ENCODE measurements at regions not wholly inside any gene's neighbourhood (a gene's known extent, or its start where the extent isn't known, plus 50 kb on each side); places are given as distances from the start of the nearest gene placed in this dataset.
"Not testable (repeated sequence)": the region's sequence is repeated elsewhere in the genome, so short reads cannot be mapped to it uniquely, and the experiment has no call there.

DNA sequence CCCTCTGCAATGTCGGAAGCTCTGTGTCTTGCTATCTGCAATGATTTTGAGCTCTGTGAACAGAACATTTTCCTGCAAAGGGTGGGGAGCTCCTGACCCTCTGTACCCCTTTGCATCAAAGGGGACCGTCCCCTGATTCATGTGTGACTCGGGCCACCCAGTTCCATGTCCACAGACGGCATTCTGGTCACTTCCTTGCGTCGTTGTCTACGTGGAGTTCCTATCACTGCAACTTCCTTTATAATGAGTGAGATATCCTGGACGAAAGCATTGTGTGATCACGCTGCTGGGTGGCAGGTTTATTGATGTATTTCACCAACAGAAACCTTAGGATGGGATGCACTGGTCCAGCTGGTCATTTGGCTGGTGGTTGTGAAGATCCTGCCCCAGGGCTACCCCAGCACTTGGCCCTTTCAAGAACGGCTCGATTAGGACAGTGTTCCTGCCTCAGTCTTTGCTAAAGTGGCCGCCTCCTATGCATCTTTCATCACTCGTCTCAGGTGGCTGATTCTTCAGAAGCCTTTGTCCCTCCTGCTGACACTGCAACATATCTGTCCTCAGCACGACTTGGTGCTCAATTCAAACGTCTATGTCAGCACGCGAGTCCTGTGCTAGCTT lies 202.7 kb downstream of the ACKR3 start:
- no peak for DNase-seq (ENCODE audit: low read depth)

DNA sequence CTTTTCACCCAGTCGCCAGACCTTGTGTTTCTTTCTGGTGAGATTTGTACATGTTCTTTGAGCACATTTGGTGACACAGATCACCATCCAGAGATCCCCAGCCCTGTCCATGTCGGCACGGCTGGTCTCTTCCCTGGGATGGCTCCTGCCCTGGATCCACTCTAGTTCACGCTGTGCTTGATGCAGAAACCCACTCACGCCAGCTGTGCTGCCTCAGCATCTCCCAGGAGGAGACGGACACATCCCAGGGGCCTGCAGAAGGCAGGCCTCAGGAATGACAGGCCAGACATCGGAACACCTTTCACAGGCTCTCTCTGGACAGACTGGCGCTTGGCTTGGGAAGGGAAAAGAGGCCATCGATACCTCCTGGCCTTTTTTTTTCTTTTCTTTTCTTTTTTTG lies 203.6 kb downstream of the ACKR3 start:
- no peak for DNase-seq (ENCODE audit: low read depth)

DNA sequence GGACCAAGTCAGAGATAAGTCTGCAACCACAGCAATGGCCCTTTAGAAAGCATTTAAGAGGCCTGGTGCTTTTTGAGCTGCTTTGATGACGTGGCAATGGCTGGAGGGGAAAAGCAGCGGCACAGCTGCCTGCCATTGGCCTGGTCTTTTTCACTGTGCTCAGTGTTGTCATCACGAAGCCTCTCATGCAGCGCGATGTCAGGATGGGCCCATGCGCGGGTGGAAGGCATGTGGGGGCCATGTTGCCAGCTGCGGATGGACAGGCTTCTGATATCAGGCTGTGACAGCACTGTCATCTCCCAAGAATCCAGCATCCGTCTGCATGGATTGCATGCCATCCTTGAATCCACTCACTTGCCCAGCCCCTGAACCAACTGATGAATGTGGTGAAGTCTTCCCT lies 204.5 kb downstream of the ACKR3 start:
- DNase-seq (ENCODE audit: low read depth), result no peak

DNA sequence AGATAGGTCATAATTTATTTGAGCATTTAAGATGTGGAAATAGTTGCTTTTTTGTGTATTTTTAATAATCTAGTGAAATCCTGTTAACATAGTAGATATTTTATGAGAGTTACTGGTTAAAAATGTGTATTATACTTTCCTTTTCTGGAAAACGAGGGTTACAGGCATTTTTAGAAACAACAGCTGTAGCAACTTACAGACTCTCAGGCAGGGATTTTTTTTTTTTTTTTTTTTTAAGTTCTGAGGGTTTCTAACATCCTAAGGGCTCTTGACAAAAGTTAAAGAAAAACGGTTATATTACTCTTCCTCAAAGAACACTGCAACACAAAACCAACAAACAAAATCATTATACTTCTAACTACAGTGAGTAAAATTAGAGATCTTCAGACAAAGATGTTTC lies 205.9 kb downstream of the ACKR3 start:
- no peak for DNase-seq (ENCODE audit: low read depth)

DNA sequence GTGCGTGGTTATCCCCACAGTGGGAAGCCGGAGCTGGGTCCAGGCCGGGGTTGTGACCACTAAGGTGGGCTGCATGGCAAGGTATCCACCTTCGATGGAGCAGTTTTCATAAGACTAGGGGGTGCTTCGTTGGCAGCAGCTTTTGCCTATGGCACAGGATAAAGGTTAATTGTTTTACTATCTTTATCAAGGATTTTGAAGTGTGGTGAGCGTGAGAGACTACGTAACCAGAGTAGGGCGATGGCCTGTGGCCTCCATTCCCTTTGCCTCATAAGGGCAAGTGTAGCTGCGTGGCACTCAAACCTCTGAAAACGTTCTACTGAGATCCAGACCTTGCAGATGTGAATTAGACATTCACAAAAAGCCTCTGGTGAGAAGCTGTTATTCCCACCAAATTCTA lies 206.6 kb downstream of the ACKR3 start:
- no peak for DNase-seq (ENCODE audit: low read depth)

DNA sequence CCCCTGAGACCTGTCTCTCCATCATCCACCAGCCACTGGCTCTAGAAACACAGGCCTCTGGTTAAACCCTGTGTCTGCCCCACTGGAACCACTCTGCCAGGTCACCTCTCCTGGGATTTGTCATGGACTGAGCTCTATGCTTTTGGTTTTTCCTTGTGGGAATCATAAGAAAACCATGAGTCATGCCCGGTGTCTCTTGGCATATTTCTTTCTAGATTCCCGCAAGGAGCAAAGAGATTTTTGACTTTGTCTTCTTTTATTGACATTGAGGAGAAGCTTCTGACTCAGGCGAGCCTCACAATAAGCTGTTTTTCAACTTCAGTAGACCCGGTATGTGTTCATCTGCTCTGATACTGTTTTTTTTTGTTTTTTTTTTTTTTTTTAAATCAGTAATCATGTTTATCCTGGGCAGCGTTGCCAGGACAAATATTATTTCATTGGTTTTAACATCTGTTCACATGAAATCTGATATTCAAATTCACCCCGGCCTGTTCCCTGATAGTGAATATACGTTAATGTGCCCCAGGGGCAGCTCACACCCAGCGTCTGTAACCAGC lies 207.1 kb downstream of the ACKR3 start:
- no peak for DNase-seq (ENCODE audit: low read depth)

DNA sequence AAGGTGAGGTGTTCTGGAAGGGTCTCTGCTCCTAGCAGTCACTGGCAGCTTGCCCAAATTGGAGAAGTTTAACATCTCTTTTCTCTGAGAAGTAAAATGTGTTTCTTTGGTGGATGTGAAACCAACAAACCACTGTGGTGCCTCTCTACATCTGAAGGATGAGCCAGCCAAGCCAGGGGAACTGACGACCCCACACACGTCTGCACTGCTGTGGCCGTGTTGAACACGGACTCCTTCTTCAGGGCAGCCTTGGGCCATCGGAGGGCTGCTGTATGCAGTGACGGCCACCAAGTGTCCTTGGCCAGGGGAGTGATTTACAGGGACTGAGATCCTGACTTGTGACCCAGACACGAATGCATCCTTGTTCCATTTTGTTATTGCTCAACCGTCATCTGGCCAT lies 207.8 kb downstream of the ACKR3 start:
- DNase-seq (ENCODE audit: low read depth), result no peak

DNA sequence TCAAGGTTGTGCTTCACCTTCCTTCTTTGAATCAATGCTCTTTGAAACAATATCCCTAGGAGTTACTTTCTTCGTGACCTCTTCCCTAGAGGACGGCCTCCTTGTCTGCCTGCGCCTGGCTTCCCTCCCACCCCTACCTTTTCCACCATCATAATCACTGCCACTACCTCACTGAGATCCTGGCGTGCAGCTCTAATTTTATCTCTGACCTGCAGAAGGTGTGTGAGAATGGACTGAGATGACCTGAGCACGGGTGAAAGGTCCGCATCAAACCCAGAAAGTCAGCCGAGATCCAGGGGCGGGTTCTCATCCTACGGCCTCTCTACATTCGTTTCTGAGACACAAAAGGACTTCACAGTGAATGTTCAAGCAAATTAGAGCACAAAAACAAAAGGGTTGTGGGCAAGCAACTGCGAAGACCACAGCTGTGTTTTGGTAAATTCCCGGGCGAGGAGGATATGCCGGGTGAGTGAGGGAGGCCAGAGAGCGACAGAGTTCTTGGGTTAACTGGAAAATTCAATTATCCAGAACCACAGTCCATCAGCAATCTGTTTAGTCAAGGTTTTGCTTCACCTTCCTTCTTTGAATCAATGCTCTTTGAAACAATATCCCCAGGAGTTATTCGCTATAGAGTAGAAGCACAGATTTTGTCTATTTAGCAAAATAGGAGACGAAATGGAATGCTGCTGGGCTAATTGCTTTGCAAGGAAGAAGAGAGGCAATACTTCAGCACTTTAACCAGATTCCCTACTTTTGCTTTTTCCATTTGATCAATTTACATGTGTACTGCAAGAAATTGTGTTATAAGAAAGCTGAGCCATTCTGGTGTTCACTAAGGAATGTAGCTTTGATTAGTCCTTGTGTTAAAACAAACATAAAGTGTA lies 212.6 kb downstream of the ACKR3 start:
- no peak for DNase-seq (ENCODE audit: low read depth)

DNA sequence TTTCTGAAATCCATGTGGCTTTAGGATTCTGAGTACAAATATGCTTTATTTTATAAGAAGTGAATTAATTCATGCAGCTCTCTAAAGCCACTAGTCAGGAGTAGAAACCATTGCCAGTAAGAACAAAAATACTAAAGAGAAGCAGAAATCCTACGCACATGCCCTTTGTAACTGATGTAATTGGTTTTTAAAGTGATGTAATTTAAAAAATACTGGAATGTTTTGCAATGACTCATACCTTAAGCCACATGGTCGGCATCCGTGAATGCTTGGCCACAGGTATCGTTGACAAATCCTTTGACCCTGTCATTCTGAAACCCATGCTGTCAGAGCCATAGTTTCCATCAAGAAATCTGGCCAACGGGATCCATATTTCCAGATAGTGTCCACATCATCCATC lies 213.3 kb downstream of the ACKR3 start:
- no peak for DNase-seq (ENCODE audit: low read depth)

DNA sequence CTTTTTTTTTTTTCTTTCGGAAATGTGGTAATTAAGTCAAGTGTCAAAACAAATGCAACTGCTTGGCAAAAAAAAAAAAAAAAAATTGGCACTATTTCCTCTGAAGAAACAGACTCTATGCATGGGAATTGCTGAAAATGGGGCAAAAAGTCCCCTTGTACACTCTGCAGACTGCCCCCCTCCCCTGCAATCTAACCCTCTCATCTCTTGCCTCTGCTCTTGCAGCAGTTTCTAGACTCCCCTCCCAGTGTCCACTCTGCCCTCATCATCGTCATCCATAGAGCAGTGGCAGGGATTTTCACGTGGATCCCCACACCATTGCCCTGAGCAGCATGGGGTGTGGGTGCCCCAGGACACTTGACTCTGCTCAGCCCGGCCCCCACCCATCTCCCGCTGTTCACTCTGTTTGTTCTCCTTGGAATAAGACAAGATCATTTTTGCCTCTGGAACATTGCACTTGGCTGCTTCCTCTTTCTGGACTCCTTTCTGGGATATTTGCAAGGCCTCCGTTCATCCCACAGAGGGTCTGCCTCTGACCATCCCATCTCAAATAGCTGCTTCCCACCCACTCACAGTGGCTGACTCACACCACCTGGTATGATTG lies 213.9 kb downstream of the ACKR3 start:
- no peak for DNase-seq (ENCODE audit: low read depth)

DNA sequence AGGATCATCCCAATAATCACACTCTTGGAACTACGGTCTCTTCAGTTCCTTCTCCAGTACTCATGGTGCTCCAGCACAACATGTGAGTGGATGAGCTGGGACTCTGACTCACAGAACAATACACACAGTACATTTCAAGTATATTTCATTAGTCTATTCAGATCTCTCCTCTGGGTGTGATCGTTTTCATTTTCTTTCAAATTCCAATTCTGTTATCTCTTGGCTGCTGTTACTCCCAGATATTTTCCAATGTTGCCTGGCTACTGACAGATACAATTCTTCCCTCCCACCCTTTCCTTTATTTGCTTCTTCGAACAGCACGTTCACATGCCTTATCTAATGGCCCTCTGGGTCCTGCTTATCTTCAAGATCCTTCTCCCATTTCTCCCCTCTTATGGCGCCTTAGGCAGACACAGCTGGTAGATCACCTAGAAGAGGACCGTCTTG lies 216.0 kb downstream of the ACKR3 start:
- no peak for DNase-seq (ENCODE audit: low read depth)

DNA sequence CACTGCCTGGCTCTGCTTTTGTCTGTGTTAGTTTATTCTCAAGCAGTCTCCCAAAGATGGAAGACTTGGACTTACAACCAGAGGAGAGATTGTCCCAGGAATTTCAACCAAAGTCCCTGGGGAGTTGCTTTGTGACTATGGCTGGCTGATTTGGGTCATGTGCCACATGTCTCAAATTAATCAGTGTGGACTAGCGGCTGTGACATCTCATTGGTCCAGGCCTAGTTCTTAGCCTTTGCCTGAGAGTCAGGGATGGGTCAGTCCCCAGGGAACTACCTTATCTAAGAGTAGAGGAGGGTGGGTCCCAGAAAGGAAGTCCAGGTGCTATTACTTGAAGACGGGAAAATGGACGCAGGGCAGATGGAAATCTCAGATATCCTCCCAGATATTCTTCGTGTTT lies 217.1 kb downstream of the ACKR3 start:
- DNase-seq (ENCODE audit: low read depth), result no peak

DNA sequence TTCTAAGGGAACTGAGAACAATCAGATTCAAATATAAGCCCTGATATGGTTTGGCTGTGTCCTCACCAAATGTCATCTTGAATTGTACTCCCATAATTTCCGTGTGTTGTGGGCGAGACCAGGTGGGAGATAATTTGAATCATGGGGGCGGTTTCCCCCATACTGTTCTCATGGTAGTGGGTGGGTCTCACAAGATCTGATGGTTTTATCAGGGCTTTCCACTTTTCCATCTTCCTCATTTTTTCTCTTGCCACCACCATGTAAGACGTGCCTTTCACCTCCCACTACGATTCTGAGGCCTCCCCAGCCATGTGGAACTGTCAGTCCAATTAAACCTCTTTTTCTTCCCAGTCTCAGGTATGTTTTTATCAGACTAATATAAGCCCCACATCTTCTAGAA lies 217.8 kb downstream of the ACKR3 start:
- not testable (repeated sequence) for DNase-seq (ENCODE audit: low read depth)

DNA sequence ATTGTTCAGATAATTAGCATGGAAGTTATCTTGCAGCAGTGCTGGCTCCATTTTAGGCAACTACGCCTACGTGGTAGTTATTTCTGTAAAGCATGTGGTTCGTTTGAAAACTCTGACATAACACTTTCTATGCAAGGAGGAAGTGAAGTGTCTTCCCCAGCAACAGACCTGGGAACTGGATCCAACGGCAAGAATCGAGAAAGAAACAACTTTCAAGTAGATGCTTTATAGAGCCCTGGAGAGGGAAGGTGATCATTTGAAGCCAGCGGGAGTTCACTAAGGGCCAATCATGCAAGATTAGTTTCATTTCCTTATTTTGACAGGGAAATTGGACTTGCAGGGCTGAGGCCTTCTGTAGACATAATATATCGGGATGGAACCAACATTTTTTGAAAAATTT lies 218.3 kb downstream of the ACKR3 start:
- DNase-seq (ENCODE audit: low read depth), result no peak

DNA sequence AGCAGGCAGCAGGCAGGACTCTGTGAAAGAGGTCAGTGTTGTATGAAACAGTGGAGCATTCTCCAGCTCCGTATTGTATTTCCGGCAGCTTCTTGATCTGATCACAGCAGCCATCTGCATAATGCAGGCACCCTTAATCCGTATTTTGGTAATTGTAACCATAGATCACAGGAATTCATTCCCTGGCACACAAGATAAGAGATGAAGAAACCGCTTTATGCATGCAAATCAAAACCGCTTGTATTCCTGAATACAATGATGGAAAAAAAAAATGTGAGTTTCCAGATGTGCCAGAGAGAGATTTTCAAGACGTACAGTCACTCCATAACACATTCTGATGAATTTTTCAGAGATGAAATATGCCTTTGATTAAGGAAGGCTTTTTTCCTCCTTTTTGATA lies 221.3 kb downstream of the ACKR3 start:
- no peak for DNase-seq (ENCODE audit: low read depth)

DNA sequence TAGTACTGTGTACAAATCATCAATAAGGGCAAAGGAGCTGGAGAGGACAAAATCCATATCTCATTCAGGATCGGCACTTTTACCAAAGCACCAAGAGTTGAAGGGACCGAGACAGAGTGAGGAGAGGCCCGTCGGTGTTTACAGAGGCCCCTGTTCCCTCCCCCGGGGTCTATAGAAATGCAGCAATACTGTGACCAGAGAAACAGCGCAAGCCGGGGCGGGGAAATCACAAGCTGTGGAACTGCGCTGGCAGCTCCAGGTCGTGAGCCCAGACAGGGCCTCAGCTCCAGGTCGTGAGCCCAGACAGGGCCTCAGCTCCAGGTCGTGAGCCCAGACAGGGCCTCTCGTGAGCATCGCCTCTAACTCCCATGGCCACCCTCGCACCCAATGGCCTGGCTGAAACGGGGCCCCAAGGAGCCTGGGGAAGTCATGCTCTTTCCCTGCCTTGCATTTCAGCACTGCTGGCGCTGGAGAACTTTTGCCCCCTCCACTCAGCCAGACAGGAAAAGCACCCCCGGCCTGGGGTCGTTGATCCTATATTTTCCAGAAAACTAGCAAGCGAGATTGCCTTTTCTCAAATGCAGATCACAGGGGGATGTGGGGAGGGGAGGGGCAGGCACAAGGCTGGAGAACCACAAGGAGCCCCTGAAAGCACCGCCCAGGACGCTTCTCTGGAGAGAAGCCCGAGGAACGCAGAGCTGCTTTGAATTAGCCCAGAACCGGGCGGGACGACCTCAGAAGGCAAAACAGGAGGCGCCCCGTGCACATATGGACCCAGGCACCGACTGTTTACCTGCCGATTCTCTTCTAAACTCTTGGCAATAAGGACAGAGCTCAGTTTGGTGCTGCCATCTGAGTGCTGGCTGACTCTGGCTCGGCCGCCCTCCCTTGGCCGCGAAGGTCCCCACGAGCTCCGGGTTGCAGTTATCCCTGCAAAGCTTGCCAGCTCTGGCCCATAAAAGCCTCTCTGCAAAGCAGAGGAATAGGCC lies 223.7 kb downstream of the ACKR3 start:
- DNase-seq (ENCODE audit: low read depth), result no peak

DNA sequence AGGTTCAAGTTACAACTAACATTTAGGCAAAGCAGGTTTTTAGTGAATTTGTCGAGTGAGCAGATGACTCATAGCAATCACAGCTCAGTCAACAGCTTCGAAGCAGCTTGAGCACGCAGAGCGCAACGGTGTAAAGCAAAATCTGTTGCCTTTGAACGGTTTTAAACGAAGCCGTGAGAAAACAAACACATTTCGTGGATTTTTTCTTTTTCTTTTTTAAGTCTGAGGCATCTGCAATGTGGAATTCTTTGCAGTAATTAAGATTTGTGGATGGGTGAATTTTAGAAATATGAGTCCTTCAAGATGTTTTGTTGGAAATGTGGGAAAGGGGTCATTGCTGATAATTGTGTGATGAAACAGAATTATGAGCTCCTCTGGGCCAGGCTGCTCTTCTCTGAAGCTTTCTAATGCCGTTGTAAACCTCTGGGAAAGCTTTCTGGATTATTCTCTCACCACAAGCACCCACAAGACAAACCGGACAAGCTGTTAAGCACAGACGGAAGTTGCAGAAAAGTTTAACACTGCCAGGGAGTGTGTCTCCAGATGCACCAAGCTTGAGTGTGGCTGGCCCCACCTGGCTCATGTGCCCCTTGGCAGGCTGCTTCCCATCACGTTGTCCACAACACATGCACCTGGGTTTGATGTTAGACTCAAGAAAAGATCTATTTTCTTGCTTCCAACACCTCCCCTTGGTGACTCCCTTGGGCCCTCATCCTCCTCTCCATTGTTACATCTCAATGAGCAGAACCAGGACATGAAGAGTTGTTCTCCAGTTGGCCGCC lies 224.7 kb downstream of the ACKR3 start:
- no peak for DNase-seq (ENCODE audit: low read depth)

DNA sequence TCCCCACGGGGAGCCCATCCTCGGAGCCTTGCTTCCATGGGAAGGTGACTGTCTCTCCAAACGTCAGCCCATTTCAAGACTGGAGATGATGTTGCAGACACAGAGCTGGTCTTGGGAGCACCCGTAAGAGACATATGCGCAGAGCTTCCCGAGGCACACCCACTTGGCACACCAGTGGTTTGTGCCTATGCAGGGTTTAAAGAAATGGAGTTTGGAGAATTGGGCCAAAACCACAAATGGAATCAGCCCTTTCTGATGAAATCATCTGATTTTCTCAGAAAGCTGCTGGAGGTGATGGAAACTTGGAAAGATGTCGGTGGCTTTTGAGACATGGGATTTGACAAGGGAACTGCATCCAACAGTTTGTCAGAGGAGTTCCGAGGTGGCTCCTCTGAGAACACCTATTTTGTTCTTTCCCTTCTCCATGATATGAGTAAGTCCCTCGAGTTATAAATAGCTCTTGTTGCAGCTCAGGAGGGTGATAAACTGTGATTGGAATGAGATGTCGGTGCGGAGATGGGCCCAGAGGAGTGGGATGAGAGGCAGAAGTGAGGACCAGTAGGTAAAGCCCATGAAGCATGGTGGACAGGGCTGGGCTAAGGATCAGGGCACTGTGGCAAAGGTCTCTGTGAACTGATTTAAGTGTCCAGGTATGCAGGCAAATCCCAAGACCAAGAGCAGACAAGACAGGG lies 225.7 kb downstream of the ACKR3 start:
- DNase-seq (ENCODE audit: low read depth), result no peak

DNA sequence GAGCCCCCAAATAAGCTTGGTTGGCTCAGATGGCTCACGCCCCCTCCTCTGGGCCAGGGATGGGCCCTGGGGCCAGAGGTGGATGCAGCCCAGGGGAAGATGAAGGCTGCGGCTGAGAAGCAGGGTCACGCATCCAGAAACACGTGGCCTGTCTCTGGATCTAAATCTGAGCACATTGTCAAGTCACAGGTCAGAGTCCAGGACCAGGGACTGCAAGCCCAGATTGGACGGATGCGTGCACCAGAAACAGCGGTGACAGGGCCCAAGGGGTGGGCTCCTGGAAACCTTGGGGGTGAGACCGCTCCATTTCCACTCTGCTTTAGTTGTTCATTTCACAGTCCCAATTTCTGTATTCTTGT lies 226.2 kb downstream of the ACKR3 start:
- no peak for DNase-seq (ENCODE audit: low read depth)

DNA sequence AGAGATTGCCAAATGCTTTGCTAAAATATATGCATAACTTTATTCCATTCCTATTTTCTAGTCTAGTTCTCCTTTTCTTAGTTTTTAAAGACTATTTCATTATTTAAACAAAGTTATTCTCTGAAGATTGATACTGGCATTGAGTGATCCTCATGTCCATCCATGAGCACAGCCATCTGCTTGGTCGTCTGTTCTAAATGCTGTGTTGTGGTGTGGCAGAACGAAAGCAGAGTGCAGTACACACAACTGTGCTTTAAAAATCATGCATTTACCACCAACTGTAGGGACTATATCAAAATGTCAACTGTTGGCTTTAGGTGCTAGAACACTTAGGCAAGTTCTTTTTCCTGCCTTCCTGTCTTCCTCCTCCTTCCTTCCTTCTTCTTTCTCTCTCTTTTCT lies 226.6 kb downstream of the ACKR3 start:
- no peak for DNase-seq (ENCODE audit: low read depth)

Data from activated T-cell treated with anti-CD3 and anti-CD28 coated beads for 48 hours (primary cell).